Psoas muscle (tissue), 7 donors: ENCODE measurements at regions not wholly inside any gene's neighbourhood (a gene's known extent, or its start where the extent isn't known, plus 50 kb on each side); places are given as distances from the start of the nearest gene placed in this dataset.

Source experiments
- ATAC-seq, 4 donors: fragments of 200-7000 bp; cut with Tn5 transposase; one replicate each; pipeline ENCODE4 v1.9.1; 2020; ENCODE audit warnings: moderate library complexity in 3 of 4, mild to moderate bottlenecking in 2 of 4
- DNase-seq, 2 donors: peaks; one replicate each; pipeline ENCODE4 v3.0.0-alpha.2; 2020
- H3K27ac ChIP-seq: fragments of 200-600 bp; one replicate; pipeline ENCODE4 v1.8.0; 2022
- H3K27me3 ChIP-seq, 3 donors: fragments of 200-600 bp in 1 of 3; one replicate each; pipeline versions ENCODE4 v1.6.1 to v1.8.0; 2013 to 2022; ENCODE audit warnings: low read length in 2 of 3, mild to moderate bottlenecking in 2 of 3, moderate library complexity in 1 of 3; ENCODE audit not compliant: insufficient read depth in 3 of 3
- H3K36me3 ChIP-seq, 2 donors: fragments of 200-600 bp in 1 of 2; one replicate each; pipeline versions ENCODE4 v1.6.1 to v1.8.0; 2013 to 2022; ENCODE audit warnings: low read depth in 1 of 2, mild to moderate bottlenecking in 1 of 2, moderate library complexity in 1 of 2; ENCODE audit not compliant: insufficient read depth in 1 of 2
- H3K4me1 ChIP-seq: fragments of 200-600 bp; one replicate; pipeline ENCODE4 v1.8.0; 2022
- H3K4me3 ChIP-seq: fragments of 200-600 bp; one replicate; pipeline ENCODE4 v1.8.0; 2022; ENCODE audit warnings: mild to moderate bottlenecking
- H3K9me3 ChIP-seq: fragments of 200-600 bp; one replicate; pipeline ENCODE4 v1.8.0; 2022
- CTCF ChIP-seq: fragments of 200-600 bp; IDR thresholded peaks from one replicate; pipeline ENCODE4 v1.8.0; 2022; ENCODE audit warnings: antibody characterized with exemption
- WGBS, 3 donors: extraction: QIAGEN DNeasy Blood & Tissue Kit; methylation state at CpG; one replicate each; pipeline versions ENCODE4 v1.1.6 to v1.1.7; 2013; 5-methylcytosine and 5-hydroxymethylcytosine counted together
- intact Hi-C, 2 donors: fragments of 100-400 bp; cut with DNase I; formaldehyde crosslinking; loops; one replicate each; pipeline versions ENCODE4 v1.11.0 to v1.14.2; 2022
- donor health status: healthy with polysubstance abuse.
- donor health status: DM: no; HTN: no; CAD: no; lungs with moderate emphysema.
- donor health status: Bipolar disorder and iron deficiency.
- donor health status: healthy.
- donor health status: DM: yes; HTN: yes; CAD: no.
- donor health status: DM: no; HTN: no; CAD: no.
- donor health status: DM: yes; HTN: yes; CAD: no.

- Histone ChIP-seq H3K36me3 (no peaks in the 10 kb centered on the region), H3K27ac (no peak overlapping the region), H3K4me3 (no peak overlapping the region), H3K9me3 (peaks cover 4% of the 10 kb centered on the region), H3K27me3 (no peaks in the 10 kb centered on the region), H3K4me1 (no peaks in the 10 kb centered on the region)
- ATAC-seq, result no peak
- no peak for DNase-seq
- 67 to 74% (median 70%) methylated on average over 3 of the region's 3 CpGs for WGBS, 3 donors
- intact Hi-C loops, result no loop called here
- TF ChIP-seq CTCF, result no peak
These were observed 50.6 kb upstream of the ZNF385D start for GRCh38 chr3:21801631-21802030.

GRCh38 chr3:21803604-21804003 is 52.6 kb upstream of the ZNF385D start:
- Histone ChIP-seq H3K4me1 (no peaks in the 10 kb centered on the region), H3K9me3 (peaks cover 4% of the 10 kb centered on the region), H3K36me3 (no peaks in the 10 kb centered on the region), H3K27me3 (no peaks in the 10 kb centered on the region), H3K4me3 (no peak overlapping the region), H3K27ac (no peak overlapping the region)
- TF ChIP-seq CTCF, result no peak
- intact Hi-C loops, result no loop called here
- 71 to 79% (median 75%) methylated on average over 1 of the region's 1 CpG for WGBS, 3 donors
- DNase-seq, result no peak
- ATAC-seq, result no peak

GRCh38 chr3:21804330-21804729 is 53.3 kb upstream of the ZNF385D start:
- intact Hi-C loops, result no loop called here

GRCh38 chr3:21806733-21807132 is 55.7 kb upstream of the ZNF385D start:
- ATAC-seq, result no peak
- Histone ChIP-seq H3K4me3 (no peak overlapping the region), H3K4me1 (no peaks in the 10 kb centered on the region), H3K27me3 (no peaks in the 10 kb centered on the region), H3K36me3 (no peaks in the 10 kb centered on the region), H3K27ac (no peak overlapping the region), H3K9me3 (no peaks in the 10 kb centered on the region)
- DNase-seq, result no peak
- whole genome bisulfite sequencing, 3 donors, result 75 to 85% (median 78%) methylated on average over 1 of the region's 1 CpG
- TF ChIP-seq CTCF, result no peak
- intact Hi-C loops, result no loop called here

More at GRCh38 chr3:21804330-21804729, 53.3 kb upstream of the ZNF385D start:
- no peaks in the 10 kb centered on the region for H3K4me1 ChIP-seq
- DNase-seq (no peak), ATAC-seq (no peak)
- no peak for TF ChIP-seq CTCF
- H3K4me3 ChIP-seq, result no peak overlapping the region
- H3K27ac ChIP-seq, result no peak overlapping the region
- H3K9me3 ChIP-seq, result peaks cover 4% of the 10 kb centered on the region
- 15 to 29% (median 28%) methylated on average over 2 of the region's 2 CpGs for WGBS, 3 donors
- H3K36me3 ChIP-seq, result no peaks in the 10 kb centered on the region
- H3K27me3 ChIP-seq, result no peaks in the 10 kb centered on the region

GRCh38 chr3:21825684-21826083 is 74.7 kb upstream of the ZNF385D start:
- no peaks in the 10 kb centered on the region for H3K36me3 ChIP-seq
- 78 to 87% (median 82%) methylated on average over 12 of the region's 12 CpGs for WGBS, 3 donors
- H3K27me3 ChIP-seq, result no peaks in the 10 kb centered on the region
- no peak overlapping the region for H3K4me3 ChIP-seq
- H3K9me3 ChIP-seq, result no peaks in the 10 kb centered on the region
- H3K27ac ChIP-seq, result no peak overlapping the region
- no peaks in the 10 kb centered on the region for H3K4me1 ChIP-seq
- ATAC-seq, result no peak
- intact Hi-C loops, result no loop called here
- DNase-seq, result no peak
- no peak for TF ChIP-seq CTCF
